ENCODE measurements at regions not wholly inside any gene's neighbourhood (a gene's known extent, or its start where the extent isn't known, plus 50 kb on each side); places are given as distances from the start of the nearest gene placed in this dataset.

- no peak for DNase-seq
Observed at GRCh38 chr2:51448911-51449310, 417.0 kb upstream of the NRXN1 start.

- no peak for DNase-seq
Observed at GRCh38 chr2:51441786-51442185, 409.9 kb upstream of the NRXN1 start.

GRCh38 chr2:51424418-51424817, 392.5 kb upstream of the NRXN1 start:
- no peak for DNase-seq

- no peak for DNase-seq
Observed at GRCh38 chr2:51420511-51420910, 388.6 kb upstream of the NRXN1 start.

GRCh38 chr2:51413726-51414125, 381.8 kb upstream of the NRXN1 start:
- DNase-seq, result no peak

- DNase-seq, result no peak
Observed at GRCh38 chr2:51410331-51410730, 378.4 kb upstream of the NRXN1 start.

- no peak for DNase-seq
Observed at GRCh38 chr2:51409920-51410319, 378.0 kb upstream of the NRXN1 start.

- no peak for DNase-seq
Observed at GRCh38 chr2:51404226-51404625, 372.3 kb upstream of the NRXN1 start.

GRCh38 chr2:51401546-51401945, 369.6 kb upstream of the NRXN1 start:
- DNase-seq, result no peak

- DNase-seq, result no peak
Observed at GRCh38 chr2:51387235-51387634, 355.3 kb upstream of the NRXN1 start.

- no peak for DNase-seq
Observed at GRCh38 chr2:51379997-51380396, 348.1 kb upstream of the NRXN1 start.

- no peak for DNase-seq
Observed at GRCh38 chr2:51368250-51368649, 336.3 kb upstream of the NRXN1 start.

- DNase-seq, result no peak
Observed at GRCh38 chr2:51350100-51350499, 318.2 kb upstream of the NRXN1 start.

- no peak for DNase-seq
Observed at GRCh38 chr2:51344886-51345285, 313.0 kb upstream of the NRXN1 start.

GRCh38 chr2:51335087-51336058, 303.4 kb upstream of the NRXN1 start:
- DNase-seq, result no peak

GRCh38 chr2:51329512-51329911, 297.6 kb upstream of the NRXN1 start:
- DNase-seq, result no peak

GRCh38 chr2:51324051-51324450, 292.1 kb upstream of the NRXN1 start:
- DNase-seq, result no peak

GRCh38 chr2:51322613-51323012, 290.7 kb upstream of the NRXN1 start:
- DNase-seq, result no peak

GRCh38 chr2:51304311-51304710, 272.4 kb upstream of the NRXN1 start:
- no peak for DNase-seq

GRCh38 chr2:51301381-51301780, 269.4 kb upstream of the NRXN1 start:
- DNase-seq, result no peak

- no peak for DNase-seq
Observed at GRCh38 chr2:51299370-51299769, 267.4 kb upstream of the NRXN1 start.

- no peak for DNase-seq
Observed at GRCh38 chr2:51297488-51297887, 265.6 kb upstream of the NRXN1 start.

GRCh38 chr2:51293566-51294200, 261.8 kb upstream of the NRXN1 start:
- no peak for DNase-seq
